D721Med (cell line): ENCODE measurements at regions not wholly inside any gene's neighbourhood (a gene's known extent, or its start where the extent isn't known, plus 50 kb on each side); places are given as distances from the start of the nearest gene placed in this dataset.

ENCODE experiments used
- DNase-seq: peaks from one replicate; pipeline ENCODE4 v3.0.0; 2011; ENCODE audit warnings: low spot score; ENCODE audit not compliant: insufficient read length
- FAIRE-seq: peaks from 2 replicates; lab custom pipeline; 2011; peaks lifted over from hg19 to GRCh38; lab: Jason Lieb, UNC
- TF ChIP-seq, protein P1 (sequence below): IDR thresholded peaks from 2 replicates; pipeline ENCODE4 v1.5.1; 2012; ENCODE audit warnings: mild to moderate bottlenecking, control low read depth; ENCODE audit not compliant: insufficient read depth; ENCODE audit errors: missing control alignments

DNA sequence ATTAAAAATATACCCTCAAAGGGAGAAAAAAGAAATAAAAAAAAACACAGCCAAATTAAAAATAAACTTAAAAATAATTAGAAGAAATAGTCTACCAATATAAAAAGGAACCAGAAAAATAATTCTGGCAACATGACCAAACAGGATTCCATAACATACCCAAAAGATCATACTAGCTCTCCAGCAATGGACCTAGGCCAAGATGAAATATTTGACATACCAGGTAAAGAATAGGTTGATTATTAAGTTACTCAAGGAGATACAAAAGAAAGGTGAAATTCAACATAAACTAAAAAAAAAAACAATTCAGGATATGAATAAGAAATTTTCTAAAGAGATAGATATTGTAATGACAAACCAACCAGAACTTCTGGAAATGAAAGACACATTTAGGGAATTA, 121.3 kb upstream of the SCAF11 start:
- TF ChIP-seq, protein P1, sequence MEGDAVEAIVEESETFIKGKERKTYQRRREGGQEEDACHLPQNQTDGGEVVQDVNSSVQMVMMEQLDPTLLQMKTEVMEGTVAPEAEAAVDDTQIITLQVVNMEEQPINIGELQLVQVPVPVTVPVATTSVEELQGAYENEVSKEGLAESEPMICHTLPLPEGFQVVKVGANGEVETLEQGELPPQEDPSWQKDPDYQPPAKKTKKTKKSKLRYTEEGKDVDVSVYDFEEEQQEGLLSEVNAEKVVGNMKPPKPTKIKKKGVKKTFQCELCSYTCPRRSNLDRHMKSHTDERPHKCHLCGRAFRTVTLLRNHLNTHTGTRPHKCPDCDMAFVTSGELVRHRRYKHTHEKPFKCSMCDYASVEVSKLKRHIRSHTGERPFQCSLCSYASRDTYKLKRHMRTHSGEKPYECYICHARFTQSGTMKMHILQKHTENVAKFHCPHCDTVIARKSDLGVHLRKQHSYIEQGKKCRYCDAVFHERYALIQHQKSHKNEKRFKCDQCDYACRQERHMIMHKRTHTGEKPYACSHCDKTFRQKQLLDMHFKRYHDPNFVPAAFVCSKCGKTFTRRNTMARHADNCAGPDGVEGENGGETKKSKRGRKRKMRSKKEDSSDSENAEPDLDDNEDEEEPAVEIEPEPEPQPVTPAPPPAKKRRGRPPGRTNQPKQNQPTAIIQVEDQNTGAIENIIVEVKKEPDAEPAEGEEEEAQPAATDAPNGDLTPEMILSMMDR: no peak
- DNase-seq (no peak), FAIRE-seq (no peak)

GRCh38 chr12:46110928-46111699, 120.7 kb upstream of the SCAF11 start:
- FAIRE-seq: no peak
- no peak for DNase-seq
- TF ChIP-seq, protein P1: no peak

- DNase-seq: no peak
- TF ChIP-seq, protein P1: no peak
- FAIRE-seq: no peak
Observed at GRCh38 chr12:46110223-46110611, 119.8 kb upstream of the SCAF11 start.

DNA sequence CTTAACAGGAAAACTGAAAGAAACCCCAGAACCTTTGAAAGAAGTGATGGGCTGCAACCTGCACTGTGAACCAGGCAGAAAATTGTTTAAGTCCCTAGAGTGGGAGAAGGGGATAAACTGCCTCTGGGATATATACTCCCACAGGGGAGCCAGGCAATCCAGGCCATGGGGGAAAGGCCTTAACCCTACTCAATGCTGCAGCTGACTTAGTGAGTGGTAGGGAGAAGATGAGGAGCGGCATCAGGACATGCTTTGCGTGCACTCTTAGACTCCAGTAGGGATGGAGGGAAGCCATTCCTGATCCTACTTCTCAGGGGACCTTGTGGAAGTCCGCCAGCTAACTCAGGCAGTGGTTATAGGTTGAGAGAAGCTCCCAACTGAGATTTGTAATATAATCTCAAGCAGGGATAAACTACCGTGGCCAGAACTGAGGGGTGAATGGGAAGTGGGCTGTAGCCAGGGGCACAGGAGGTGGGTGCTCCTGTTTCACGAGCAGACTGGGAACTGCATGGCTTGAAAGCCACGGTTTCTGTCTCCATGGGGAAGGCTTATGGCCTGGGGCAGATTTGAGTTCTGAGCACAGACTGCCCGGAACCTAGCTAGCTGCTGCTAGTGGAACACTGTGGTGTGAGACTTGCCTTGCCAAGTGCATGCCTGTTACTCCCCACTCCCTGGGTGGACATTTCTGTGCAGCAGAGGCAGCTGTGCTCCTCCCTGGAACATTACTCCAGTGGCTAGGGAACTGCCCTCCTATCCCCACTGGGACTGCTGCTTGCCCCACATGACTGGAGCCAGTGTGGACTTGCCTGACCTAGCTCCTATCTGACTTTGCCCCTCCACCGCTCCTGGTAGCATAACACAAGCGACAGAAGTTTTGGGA, 119.2 kb upstream of the SCAF11 start:
- DNase-seq (no peak), FAIRE-seq (no peak)
- TF ChIP-seq, protein P1: no peak

DNA sequence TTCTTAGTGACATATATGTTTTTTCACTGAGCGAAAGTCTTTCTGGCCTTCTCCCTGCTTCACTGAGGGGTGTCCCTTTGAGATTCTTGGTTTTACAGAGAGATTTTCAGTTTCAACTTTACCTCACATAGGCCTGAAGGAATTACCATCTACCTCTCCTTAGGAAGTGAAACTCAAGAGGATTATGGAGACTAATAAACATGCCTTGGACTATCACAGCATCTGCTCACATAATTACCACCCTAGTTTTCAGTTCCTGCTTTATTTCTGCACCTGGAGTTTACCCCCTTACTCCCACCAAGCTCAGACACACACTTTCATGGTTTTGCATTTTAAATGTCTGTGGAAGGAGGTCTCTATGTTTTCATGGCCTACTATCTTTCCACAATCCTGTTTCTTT, 118.3 kb upstream of the SCAF11 start:
- DNase-seq (no peak), FAIRE-seq (no peak)
- TF ChIP-seq, protein P1: no peak

DNA sequence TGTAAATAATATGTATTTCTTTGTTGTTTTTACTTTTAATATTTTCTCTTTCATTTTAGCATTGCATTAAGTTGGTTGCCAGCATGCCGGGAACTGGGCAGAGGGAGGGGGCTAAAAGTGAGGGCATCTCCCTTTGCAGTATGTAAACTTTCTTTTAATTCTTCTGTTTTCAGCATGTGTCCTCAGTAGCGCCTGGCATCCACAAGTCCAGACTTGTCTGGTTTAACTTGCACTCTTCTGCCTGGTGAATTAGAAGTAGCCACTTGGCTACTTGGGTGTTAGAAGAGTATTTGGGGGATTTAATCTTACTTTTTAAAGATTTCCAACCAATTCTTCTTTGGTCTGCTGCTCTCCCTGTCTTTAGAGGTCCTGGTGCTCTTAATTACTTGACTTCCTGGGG, 117.2 kb upstream of the SCAF11 start:
- TF ChIP-seq, protein P1: no peak
- no peak for DNase-seq
- no peak for FAIRE-seq
